DND-41 (cell line): ENCODE measurements at regions not wholly inside any gene's neighbourhood (a gene's known extent, or its start where the extent isn't known, plus 50 kb on each side); places are given as distances from the start of the nearest gene placed in this dataset.

ENCODE experiments used
- ATAC-seq: fragments of 200-7000 bp; cut with Tn5 transposase; 3 replicates; pipeline ENCODE4 v1.9.1; 2021; ENCODE audit warnings: low read depth; ENCODE audit not compliant: insufficient read depth
- DNase-seq: peaks from one replicate; pipeline ENCODE4 v3.0.0-alpha.2; 2020
- H2AFZ ChIP-seq: 2 replicates; pipeline ENCODE4 v1.6.0; 2012; ENCODE audit warnings: low read depth, low read length
- H3K27ac ChIP-seq: 2 replicates; pipeline ENCODE4 v1.5.1; 2012; ENCODE audit warnings: low read length, inconsistent platforms
- H3K27me3 ChIP-seq: fragments of 200-600 bp; sonication (generic); 2 replicates; pipeline ENCODE4 v1.6.0; 2012; ENCODE audit warnings: low read length, mild to moderate bottlenecking, inconsistent platforms; ENCODE audit not compliant: insufficient read depth, poor library complexity
- H3K36me3 ChIP-seq: 2 replicates; pipeline ENCODE4 v1.5.1; 2012; ENCODE audit warnings: low read length, inconsistent platforms; ENCODE audit not compliant: insufficient read depth
- H3K4me1 ChIP-seq: 2 replicates; pipeline ENCODE4 v1.5.1; 2012; ENCODE audit warnings: mild to moderate bottlenecking, low read length; ENCODE audit not compliant: insufficient read depth
- H3K4me2 ChIP-seq: 2 replicates; pipeline ENCODE4 v1.6.0; 2012; ENCODE audit warnings: mild to moderate bottlenecking, moderate library complexity, low read length, inconsistent platforms; ENCODE audit not compliant: insufficient read depth
- H3K4me3 ChIP-seq, 2 experiments: fragments of 200-600 bp in 1 of 2; shearing (Covaris generic) in 1 of 2; 2 replicates each; pipeline ENCODE4 v1.5.1; 2012 to 2016; ENCODE audit warnings: inconsistent platforms in 2 of 2, low read length in 2 of 2, mild to moderate bottlenecking in 2 of 2, low read depth in 1 of 2, moderate library complexity in 1 of 2
- H3K79me2 ChIP-seq: 2 replicates; pipeline ENCODE4 v1.6.0; 2012; ENCODE audit warnings: low read length, inconsistent platforms; ENCODE audit not compliant: insufficient read depth
- H3K9ac ChIP-seq: 2 replicates; pipeline ENCODE4 v1.6.0; 2012; ENCODE audit warnings: low read depth, mild to moderate bottlenecking, inconsistent platforms, low read length, moderate library complexity
- H3K9me3 ChIP-seq: 2 replicates; pipeline ENCODE4 v1.5.1; 2012; ENCODE audit warnings: low read length, moderate library complexity, mild to moderate bottlenecking, inconsistent platforms; ENCODE audit not compliant: insufficient read depth, severe bottlenecking
- H4K20me1 ChIP-seq: 2 replicates; pipeline ENCODE4 v1.6.0; 2012; ENCODE audit warnings: low read length; ENCODE audit not compliant: insufficient read depth
- EZH2 ChIP-seq: IDR thresholded peaks from 3 replicates; pipeline ENCODE4 v1.6.1; 2012; ENCODE audit warnings: borderline replicate concordance, low read depth, mild to moderate bottlenecking, moderate library complexity, low read length, inconsistent platforms; ENCODE audit not compliant: severe bottlenecking
- TF ChIP-seq, protein P1 (sequence below): IDR thresholded peaks from 2 replicates; pipeline ENCODE4 v1.5.1; 2012; ENCODE audit warnings: borderline replicate concordance, low read length, moderate library complexity, mild to moderate bottlenecking; ENCODE audit not compliant: poor library complexity, severe bottlenecking; ENCODE audit errors: extremely low read depth

DNA sequence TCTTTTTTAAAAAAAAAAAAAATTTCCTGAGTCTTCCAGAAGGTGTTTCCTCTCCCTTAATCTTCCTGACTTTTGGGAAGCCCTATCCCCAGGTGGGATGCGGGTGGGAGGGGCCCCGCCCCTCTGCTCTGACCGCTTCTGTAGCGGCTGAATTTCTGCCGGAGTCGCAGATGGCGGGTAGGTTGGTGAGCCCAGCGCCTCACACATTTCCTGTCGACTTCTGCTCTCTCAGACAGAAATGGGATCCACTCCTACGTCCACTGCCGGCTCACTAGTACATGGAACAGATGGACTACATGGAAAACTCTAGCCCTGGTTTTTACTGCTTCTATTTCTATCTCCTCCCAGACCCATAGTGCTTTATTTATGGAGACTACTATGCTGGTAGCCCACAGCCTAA, 90.9 kb downstream of the NEUROD6 start:
- H3K36me3 ChIP-seq: no peaks in the 10 kb centered on the region
- H3K9ac ChIP-seq: no peak overlapping the region
- no peaks in the 10 kb centered on the region for H3K4me1 ChIP-seq
- DNase-seq (no peak), ATAC-seq (no peak)
- no peaks in the 10 kb centered on the region for H3K27me3 ChIP-seq
- H3K79me2 ChIP-seq: no peaks in the 10 kb centered on the region
- no peak overlapping the region for H3K27ac ChIP-seq
- H3K4me2 ChIP-seq: no peak overlapping the region
- no peaks in the 10 kb centered on the region for H4K20me1 ChIP-seq
- no peak overlapping the region for H2AFZ ChIP-seq
- no peaks in the 10 kb centered on the region for H3K9me3 ChIP-seq
- TF ChIP-seq, protein P1, sequence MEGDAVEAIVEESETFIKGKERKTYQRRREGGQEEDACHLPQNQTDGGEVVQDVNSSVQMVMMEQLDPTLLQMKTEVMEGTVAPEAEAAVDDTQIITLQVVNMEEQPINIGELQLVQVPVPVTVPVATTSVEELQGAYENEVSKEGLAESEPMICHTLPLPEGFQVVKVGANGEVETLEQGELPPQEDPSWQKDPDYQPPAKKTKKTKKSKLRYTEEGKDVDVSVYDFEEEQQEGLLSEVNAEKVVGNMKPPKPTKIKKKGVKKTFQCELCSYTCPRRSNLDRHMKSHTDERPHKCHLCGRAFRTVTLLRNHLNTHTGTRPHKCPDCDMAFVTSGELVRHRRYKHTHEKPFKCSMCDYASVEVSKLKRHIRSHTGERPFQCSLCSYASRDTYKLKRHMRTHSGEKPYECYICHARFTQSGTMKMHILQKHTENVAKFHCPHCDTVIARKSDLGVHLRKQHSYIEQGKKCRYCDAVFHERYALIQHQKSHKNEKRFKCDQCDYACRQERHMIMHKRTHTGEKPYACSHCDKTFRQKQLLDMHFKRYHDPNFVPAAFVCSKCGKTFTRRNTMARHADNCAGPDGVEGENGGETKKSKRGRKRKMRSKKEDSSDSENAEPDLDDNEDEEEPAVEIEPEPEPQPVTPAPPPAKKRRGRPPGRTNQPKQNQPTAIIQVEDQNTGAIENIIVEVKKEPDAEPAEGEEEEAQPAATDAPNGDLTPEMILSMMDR: no peak
- TF ChIP-seq EZH2: no peak
- no peak overlapping the region for H3K4me3 ChIP-seq

DNA sequence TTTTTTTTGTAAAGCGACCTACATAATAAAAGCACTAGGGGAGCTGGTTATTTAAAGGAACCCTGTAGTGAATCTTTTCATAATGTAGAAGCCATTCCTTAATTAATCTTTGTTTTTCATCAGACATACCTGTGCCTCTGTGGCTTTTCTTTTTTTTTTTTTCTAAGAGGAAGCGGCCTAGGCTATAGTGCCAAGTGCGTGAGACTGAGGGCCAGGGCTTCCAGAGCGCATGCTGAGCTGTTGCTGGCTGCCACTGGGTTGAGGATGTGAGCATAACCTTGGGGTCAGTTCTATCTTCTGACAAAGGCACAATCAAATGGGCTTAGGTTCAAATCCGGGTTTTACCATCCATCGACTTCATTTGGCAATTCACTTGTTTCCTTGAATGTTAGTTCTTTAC, 103.7 kb downstream of the NEUROD6 start:
- Histone ChIP-seq H3K4me3 (no peak overlapping the region), H3K79me2 (no peaks in the 10 kb centered on the region), H3K4me2 (no peak overlapping the region), H3K27me3 (no peaks in the 10 kb centered on the region), H3K9ac (no peak overlapping the region), H2AFZ (no peak overlapping the region), H3K27ac (no peak overlapping the region), H3K9me3 (no peaks in the 10 kb centered on the region), H3K36me3 (no peaks in the 10 kb centered on the region), H3K4me1 (no peaks in the 10 kb centered on the region), H4K20me1 (no peaks in the 10 kb centered on the region)
- TF ChIP-seq EZH2: no peak
- TF ChIP-seq, protein P1: no peak
- ATAC-seq (no peak), DNase-seq (no peak)

DNA sequence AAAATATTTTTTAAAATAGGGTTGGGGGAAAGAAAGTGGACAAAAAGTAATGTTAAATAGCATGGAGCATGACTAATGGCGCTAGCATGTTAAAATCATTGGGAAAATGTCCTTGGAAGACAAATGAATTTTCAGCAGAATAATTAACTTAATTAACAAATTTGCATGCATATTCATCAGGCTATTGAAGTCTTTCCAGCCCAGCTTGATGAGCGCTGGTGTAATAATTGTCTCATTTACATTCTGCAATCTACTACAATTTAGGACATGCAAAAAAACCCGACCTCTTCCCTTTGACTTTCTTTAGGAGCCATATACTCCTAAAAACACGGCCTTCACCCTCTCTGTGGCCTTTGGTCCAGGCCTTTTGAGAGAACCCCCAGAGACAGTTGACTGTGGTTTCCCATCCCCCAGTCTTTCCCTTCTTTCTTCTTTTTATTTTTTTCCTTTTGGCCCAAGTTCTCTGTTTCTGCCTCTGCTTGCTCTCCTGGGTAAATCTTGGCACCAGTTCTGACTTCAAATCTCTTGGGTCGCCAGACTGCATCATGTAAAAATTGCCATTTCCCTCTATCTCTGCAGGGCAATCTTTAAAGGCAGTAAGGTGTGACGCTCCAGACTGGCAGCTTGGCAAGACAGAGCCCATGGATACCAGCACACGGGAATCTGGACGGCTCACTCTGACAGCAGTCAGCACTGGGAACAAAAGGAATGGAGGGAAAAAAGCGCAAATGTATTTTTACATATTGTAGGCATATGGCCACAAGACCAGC, 105.5 kb downstream of the NEUROD6 start:
- H3K9me3 ChIP-seq: no peaks in the 10 kb centered on the region
- H3K27ac ChIP-seq: no peak overlapping the region
- TF ChIP-seq EZH2: no peak
- TF ChIP-seq, protein P1: no peak
- no peaks in the 10 kb centered on the region for H3K27me3 ChIP-seq
- no peak overlapping the region for H3K4me2 ChIP-seq
- DNase-seq (no peak), ATAC-seq (no peak)
- H3K9ac ChIP-seq: no peak overlapping the region
- no peaks in the 10 kb centered on the region for H4K20me1 ChIP-seq
- no peaks in the 10 kb centered on the region for H3K79me2 ChIP-seq
- no peaks in the 10 kb centered on the region for H3K4me1 ChIP-seq
- no peaks in the 10 kb centered on the region for H3K36me3 ChIP-seq
- H2AFZ ChIP-seq: no peak overlapping the region
- H3K4me3 ChIP-seq: no peak overlapping the region
